Astrocyte of the cerebellum (primary cell): ENCODE measurements at regions not wholly inside any gene's neighbourhood (a gene's known extent, or its start where the extent isn't known, plus 50 kb on each side); places are given as distances from the start of the nearest gene placed in this dataset.

ENCODE experiments used
- DNase-seq: peaks from one replicate; pipeline ENCODE4 v3.0.0-alpha.2; 2011; ENCODE audit warnings: low read depth
- H3K4me3 ChIP-seq: 2 replicates; pipeline ENCODE4 v1.5.1; 2011; ENCODE audit warnings: mild to moderate bottlenecking, low read depth, low read length, moderate library complexity
- CTCF ChIP-seq: IDR thresholded peaks from 2 replicates; pipeline ENCODE4 v1.5.1; 2012; ENCODE audit warnings: low read length, low read depth, moderate library complexity, mild to moderate bottlenecking; ENCODE audit errors: missing control alignments
- in situ Hi-C: cut with HindIII; loops from 2 replicates; pipeline ENCODE4 v1.10.0; 2017; ENCODE audit warnings: low sequenced_read_pairs

GRCh38 chrX:26008691-26009090 lies 129.5 kb upstream of the MAGEB18 start:
- DNase-seq = no peak
- in situ Hi-C loops = no loop called here
- no peak for TF ChIP-seq CTCF
- H3K4me3 ChIP-seq = no peak overlapping the region

DNA sequence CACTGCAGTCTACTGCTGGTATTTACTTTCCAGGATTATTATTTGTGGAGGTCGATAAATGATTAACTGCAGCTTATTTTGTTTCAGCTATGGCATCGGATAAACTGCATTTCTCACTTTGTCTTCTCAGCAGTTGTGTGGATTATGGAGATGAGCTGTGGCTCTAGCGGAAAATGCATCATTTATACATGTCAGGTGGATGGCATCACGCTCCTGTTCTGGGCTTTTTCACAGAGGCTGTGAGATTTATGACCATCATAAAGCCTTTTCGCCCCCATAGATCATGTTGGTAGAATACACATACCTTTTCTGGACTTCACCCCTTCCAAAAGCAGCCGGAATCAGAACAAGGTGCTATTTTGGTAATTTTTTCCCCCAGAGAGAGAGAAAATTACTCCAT lies 118.8 kb upstream of the MAGEB18 start:
- no peak overlapping the region for H3K4me3 ChIP-seq
- no peak for TF ChIP-seq CTCF
- in situ Hi-C loops = no loop called here
- no peak for DNase-seq

DNA sequence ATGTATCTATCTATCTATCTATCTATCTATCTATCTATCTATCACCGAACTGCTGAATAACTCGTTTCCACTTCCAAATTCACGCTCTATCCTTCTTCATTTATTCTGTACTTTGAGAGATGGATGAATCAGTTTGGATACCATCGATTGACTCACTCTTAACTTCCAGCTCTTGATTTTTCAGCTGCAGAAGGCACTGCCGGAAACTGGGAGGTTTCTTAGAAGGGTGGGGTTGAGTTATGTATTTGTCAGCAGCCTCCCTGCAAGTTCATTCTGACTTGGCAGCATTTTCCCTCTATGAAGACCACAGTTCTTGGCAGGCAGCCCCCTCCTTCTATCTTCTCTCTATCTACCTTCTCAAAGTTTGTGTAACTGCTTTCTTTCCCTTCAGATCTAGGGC lies 112.0 kb upstream of the MAGEB18 start:
- no peak for DNase-seq
- TF ChIP-seq CTCF = no peak
- in situ Hi-C loops = no loop called here
- no peak overlapping the region for H3K4me3 ChIP-seq

- peak; percentile 3 for DNase-seq
- no peak for TF ChIP-seq CTCF
- in situ Hi-C loops = no loop called here
- H3K4me3 ChIP-seq = no peak overlapping the region
Observed at GRCh38 chrX:26032111-26032912, 105.8 kb upstream of the MAGEB18 start.

DNA sequence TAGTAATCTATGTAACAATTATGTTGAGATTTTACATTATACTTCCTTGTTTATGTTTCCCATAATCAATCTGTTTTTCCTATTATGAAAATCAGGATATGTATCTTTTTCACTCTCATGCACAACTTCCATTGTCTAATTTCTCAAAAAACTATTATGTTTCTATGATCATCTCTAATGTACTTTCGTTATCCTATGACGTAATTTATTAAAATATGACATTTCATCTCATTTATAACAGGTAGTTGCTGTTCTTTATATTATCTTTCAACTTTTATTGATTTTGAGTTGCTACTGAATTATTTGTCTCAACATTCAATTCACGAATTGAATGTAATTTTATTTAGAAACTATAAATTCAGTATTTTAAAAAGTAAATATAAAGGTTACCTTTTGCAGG lies 100.8 kb upstream of the MAGEB18 start:
- in situ Hi-C loops = no loop called here
- TF ChIP-seq CTCF = no peak
- no peak overlapping the region for H3K4me3 ChIP-seq
- DNase-seq = no peak

- in situ Hi-C loops = no loop called here
- no peak for TF ChIP-seq CTCF
- H3K4me3 ChIP-seq = no peak overlapping the region
- no peak for DNase-seq
Observed at GRCh38 chrX:26050099-26050498, 88.0 kb upstream of the MAGEB18 start.
